Testis (tissue), 2 donors: ENCODE measurements at regions not wholly inside any gene's neighbourhood (a gene's known extent, or its start where the extent isn't known, plus 50 kb on each side); places are given as distances from the start of the nearest gene placed in this dataset.

Experiments used
- POLR2A ChIP-seq: fragments of 450-650 bp; IDR thresholded peaks from one replicate; pipeline ENCODE4 v1.6.1; 2017; ENCODE audit warnings: antibody characterized with exemption, mild to moderate bottlenecking, moderate library complexity
- TF ChIP-seq, protein P1 (sequence below), 3 experiments: fragments of 450-650 bp in 2 of 3; fragments of 200-600 bp in 1 of 3; sonication (generic) in 1 of 3; IDR thresholded peaks; one replicate each; pipeline ENCODE4 v1.5.1; 2016 to 2019; ENCODE audit warnings: antibody characterized with exemption in 3 of 3, mild to moderate bottlenecking in 2 of 3, moderate library complexity in 1 of 3

DNA sequence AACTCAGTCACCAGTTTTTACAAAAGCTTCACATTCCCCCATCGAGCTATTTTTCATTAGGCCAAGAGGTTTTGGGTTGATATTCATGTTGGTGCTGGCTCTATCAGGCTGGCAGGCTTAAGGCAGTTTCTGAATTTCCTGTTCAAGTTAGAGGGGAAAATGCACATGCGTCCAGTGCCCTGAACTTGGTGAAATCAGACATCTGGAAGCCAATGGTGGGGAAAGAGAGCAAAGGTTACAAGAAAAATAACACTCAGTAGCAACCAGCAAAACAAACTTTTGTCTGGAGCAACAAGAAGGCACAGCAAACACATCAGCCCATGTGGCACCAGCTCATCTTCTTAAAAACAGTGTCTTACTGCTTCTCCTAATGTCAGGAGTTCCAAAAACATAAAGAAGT is 155.6 kb upstream of the TSC22D2 start:
- TF ChIP-seq POLR2A: no peak
- TF ChIP-seq, protein P1, sequence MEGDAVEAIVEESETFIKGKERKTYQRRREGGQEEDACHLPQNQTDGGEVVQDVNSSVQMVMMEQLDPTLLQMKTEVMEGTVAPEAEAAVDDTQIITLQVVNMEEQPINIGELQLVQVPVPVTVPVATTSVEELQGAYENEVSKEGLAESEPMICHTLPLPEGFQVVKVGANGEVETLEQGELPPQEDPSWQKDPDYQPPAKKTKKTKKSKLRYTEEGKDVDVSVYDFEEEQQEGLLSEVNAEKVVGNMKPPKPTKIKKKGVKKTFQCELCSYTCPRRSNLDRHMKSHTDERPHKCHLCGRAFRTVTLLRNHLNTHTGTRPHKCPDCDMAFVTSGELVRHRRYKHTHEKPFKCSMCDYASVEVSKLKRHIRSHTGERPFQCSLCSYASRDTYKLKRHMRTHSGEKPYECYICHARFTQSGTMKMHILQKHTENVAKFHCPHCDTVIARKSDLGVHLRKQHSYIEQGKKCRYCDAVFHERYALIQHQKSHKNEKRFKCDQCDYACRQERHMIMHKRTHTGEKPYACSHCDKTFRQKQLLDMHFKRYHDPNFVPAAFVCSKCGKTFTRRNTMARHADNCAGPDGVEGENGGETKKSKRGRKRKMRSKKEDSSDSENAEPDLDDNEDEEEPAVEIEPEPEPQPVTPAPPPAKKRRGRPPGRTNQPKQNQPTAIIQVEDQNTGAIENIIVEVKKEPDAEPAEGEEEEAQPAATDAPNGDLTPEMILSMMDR (IDR thresholded peaks at IDR 0.05): no peak
